H1 (cell line): ENCODE measurements at regions not wholly inside any gene's neighbourhood (a gene's known extent, or its start where the extent isn't known, plus 50 kb on each side); places are given as distances from the start of the nearest gene placed in this dataset.

Source experiments
- CTCF ChIA-PET: fragments of 300-600 bp; sonication (Branson Sonifier 250); formaldehyde crosslinking; loops from one replicate; lab custom pipeline; 2021; ENCODE audit not compliant: partially characterized antibody; lab: Charles Lee
- POLR2A ChIA-PET: fragments of 300-600 bp; sonication (Branson Sonifier 250); formaldehyde crosslinking; loops from one replicate; lab custom pipeline; 2021; ENCODE audit warnings: inconsistent platforms; ENCODE audit not compliant: partially characterized antibody; lab: Charles Lee
- DNase-seq, 2 experiments: peaks; one replicate each; pipeline versions ENCODE4 v3.0.0 to v3.0.0-alpha.2; 2010 to 2022; ENCODE audit warnings: low spot score in 2 of 2, low read depth in 1 of 2, mixed read lengths in 1 of 2
- FAIRE-seq: peaks from 2 replicates; lab custom pipeline; 2011; peaks lifted over from hg19 to GRCh38; lab: Jason Lieb, UNC
- H2AFZ ChIP-seq: 2 replicates; pipeline ENCODE4 v1.8.1; 2012; ENCODE audit warnings: low read length, inconsistent platforms
- H2AK5ac ChIP-seq: 2 replicates; pipeline ENCODE4 v1.6.1; 2013; ENCODE audit warnings: low read depth, low read length
- H2BK120ac ChIP-seq: replicated peaks from 2 replicates; pipeline ENCODE3; 2013; ENCODE audit warnings: low read depth, low read length, inconsistent platforms
- H2BK12ac ChIP-seq: 2 replicates; pipeline ENCODE4 v1.6.1; 2013; ENCODE audit warnings: low read depth, low read length
- H2BK15ac ChIP-seq: 2 replicates; pipeline ENCODE4 v1.6.1; 2013; ENCODE audit warnings: low read length
- H2BK20ac ChIP-seq: 2 replicates; pipeline ENCODE4 v1.6.1; 2013; ENCODE audit warnings: low read length
- H2BK5ac ChIP-seq: 2 replicates; pipeline ENCODE4 v1.6.1; 2013; ENCODE audit warnings: low read depth, low read length
- H3K14ac ChIP-seq: 2 replicates; pipeline ENCODE4 v1.6.1; 2013; ENCODE audit warnings: inconsistent platforms; ENCODE audit not compliant: insufficient read length
- H3K18ac ChIP-seq: 2 replicates; pipeline ENCODE4 v1.6.1; 2013; ENCODE audit warnings: low read length; ENCODE audit errors: extremely low read depth
- H3K23ac ChIP-seq: 2 replicates; pipeline ENCODE4 v1.6.1; 2013; ENCODE audit warnings: inconsistent platforms; ENCODE audit not compliant: insufficient read length
- H3K23me2 ChIP-seq: 2 replicates; pipeline ENCODE4 v1.6.1; 2013; ENCODE audit warnings: low read depth, low read length
- H3K27ac ChIP-seq: 2 replicates; pipeline ENCODE4 v1.6.1; 2011; ENCODE audit warnings: low read depth, low read length, inconsistent platforms
- H3K27me3 ChIP-seq, 4 experiments: replicated peaks in 1 of 4; 1 replicate in 1 of 4; 2 replicates in 3 of 4; pipeline versions ENCODE4 v1.6.1 to v1.8.1; 2011 to 2013; ENCODE audit warnings: low read length in 3 of 4, mild to moderate bottlenecking in 3 of 4, inconsistent platforms in 2 of 4, mixed read lengths in 2 of 4, moderate library complexity in 1 of 4; ENCODE audit not compliant: control insufficient read depth in 3 of 4, insufficient read depth in 3 of 4; ENCODE audit errors: extremely low read depth in 1 of 4
- H3K36me3 ChIP-seq, 4 experiments: 2 replicates each; pipeline versions ENCODE4 v1.6.1 to v1.8.1; 2011 to 2013; ENCODE audit warnings: mild to moderate bottlenecking in 4 of 4, low read length in 3 of 4, moderate library complexity in 2 of 4, control low read depth in 1 of 4, inconsistent platforms in 1 of 4; ENCODE audit not compliant: insufficient read depth in 4 of 4, control insufficient read depth in 2 of 4
- H3K4ac ChIP-seq: replicated peaks from 2 replicates; pipeline ENCODE3; 2013; ENCODE audit warnings: low read length, low read depth, mixed read lengths, inconsistent platforms; ENCODE audit not compliant: insufficient read length
- H3K4me1 ChIP-seq, 4 experiments: replicated peaks in 1 of 4; 1 replicate in 1 of 4; 2 replicates in 3 of 4; pipeline versions ENCODE4 v1.6.1 to v1.8.1; 2011 to 2013; ENCODE audit warnings: low read length in 3 of 4, inconsistent platforms in 2 of 4, mixed read lengths in 1 of 4; ENCODE audit not compliant: insufficient read depth in 4 of 4, control insufficient read depth in 3 of 4
- H3K4me2 ChIP-seq, 2 experiments: 2 replicates each; pipeline versions ENCODE4 v1.6.1 to v1.8.1; 2011 to 2013; ENCODE audit warnings: low read depth in 2 of 2, low read length in 2 of 2, control low read depth in 1 of 2, inconsistent platforms in 1 of 2, mild to moderate bottlenecking in 1 of 2; ENCODE audit not compliant: insufficient read depth in 1 of 2
- H3K4me3 ChIP-seq, 4 experiments: fragments of 200-600, 300-600 bp in 1 of 4; sonication (generic), shearing (Covaris generic), sonication (Bioruptor Twin) in 1 of 4; 2 replicates each; pipeline versions ENCODE4 v1.5.1 to v1.8.1; 2011 to 2016; ENCODE audit warnings: low read length in 4 of 4, low read depth in 3 of 4, control low read depth in 2 of 4, inconsistent platforms in 2 of 4, mild to moderate bottlenecking in 2 of 4, mixed read lengths in 1 of 4, moderate library complexity in 1 of 4; ENCODE audit not compliant: insufficient read depth in 2 of 4; ENCODE audit errors: extremely low read depth in 1 of 4
- H3K56ac ChIP-seq: replicated peaks from 2 replicates; pipeline ENCODE3; 2013; ENCODE audit warnings: low read depth, mild to moderate bottlenecking, mixed read lengths, low read length, inconsistent platforms; ENCODE audit not compliant: insufficient read length
- H3K79me1 ChIP-seq: 2 replicates; pipeline ENCODE4 v1.6.1; 2013; ENCODE audit warnings: low read depth, low read length, control low read depth
- H3K79me2 ChIP-seq, 2 experiments: 2 replicates each; pipeline versions ENCODE4 v1.6.1 to v1.8.1; 2012 to 2013; ENCODE audit warnings: low read length in 2 of 2, mild to moderate bottlenecking in 2 of 2, inconsistent platforms in 1 of 2; ENCODE audit not compliant: insufficient read depth in 2 of 2, control insufficient read depth in 1 of 2
- H3K9ac ChIP-seq, 4 experiments: replicated peaks in 1 of 4; 1 replicate in 1 of 4; 2 replicates in 3 of 4; pipeline versions ENCODE4 v1.6.1 to v1.8.1; 2011 to 2013; ENCODE audit warnings: low read depth in 3 of 4, low read length in 3 of 4, control low read depth in 2 of 4, mild to moderate bottlenecking in 2 of 4, moderate library complexity in 2 of 4, inconsistent platforms in 1 of 4; ENCODE audit errors: extremely low read depth in 1 of 4
- H3K9me3 ChIP-seq, 2 experiments: 2 replicates each; pipeline versions ENCODE4 v1.6.1 to v1.8.1; 2012 to 2013; ENCODE audit warnings: mild to moderate bottlenecking in 2 of 2, moderate library complexity in 2 of 2, control low read depth in 1 of 2, inconsistent platforms in 1 of 2, low read depth in 1 of 2, low read length in 1 of 2, mixed read lengths in 1 of 2; ENCODE audit not compliant: insufficient read depth in 2 of 2
- H4K20me1 ChIP-seq, 2 experiments: replicated peaks in 1 of 2; 2 replicates each; pipeline versions ENCODE3 to v1.8.1; 2011 to 2013; ENCODE audit warnings: inconsistent platforms in 2 of 2, low read length in 2 of 2, mild to moderate bottlenecking in 1 of 2; ENCODE audit not compliant: insufficient read depth in 2 of 2, control insufficient read depth in 1 of 2
- H4K5ac ChIP-seq: 2 replicates; pipeline ENCODE4 v1.6.1; 2013; ENCODE audit warnings: low read length, low read depth, mixed read lengths, inconsistent platforms; ENCODE audit not compliant: insufficient read length
- H4K8ac ChIP-seq: 2 replicates; pipeline ENCODE4 v1.8.0; 2013; ENCODE audit warnings: mild to moderate bottlenecking, moderate library complexity, low read length, inconsistent platforms; ENCODE audit not compliant: insufficient read depth; ENCODE audit errors: extremely low read depth
- H4K91ac ChIP-seq: replicated peaks from 2 replicates; pipeline ENCODE3; 2013; ENCODE audit warnings: low read length, mixed read lengths, inconsistent platforms; ENCODE audit not compliant: insufficient read length
- ATF3 ChIP-seq: IDR thresholded peaks from 2 replicates; pipeline ENCODE4 v1.6.1; 2011; ENCODE audit warnings: low read depth, mild to moderate bottlenecking, low read length; ENCODE audit not compliant: insufficient read depth
- BRCA1 ChIP-seq: IDR thresholded peaks from 2 replicates; pipeline ENCODE4 v1.6.1; 2012; ENCODE audit warnings: low read depth, low read length, improper control_type of control experiment
- CBX5 ChIP-seq: fragments of 300-800, 300-1000 bp; sonication (generic); IDR thresholded peaks from 2 replicates; pipeline ENCODE4 v1.7.1; 2016; ENCODE audit warnings: antibody characterized with exemption, low read length, low read depth
- CEBPB ChIP-seq: IDR thresholded peaks from 2 replicates; pipeline ENCODE4 v1.6.1; 2012; ENCODE audit warnings: low read depth, low read length
- CREB1 ChIP-seq: IDR thresholded peaks from 2 replicates; pipeline ENCODE4 v1.6.1; 2012; ENCODE audit warnings: inconsistent platforms
- EP300 ChIP-seq, 2 experiments: IDR thresholded peaks; 1 replicate in 1 of 2; 2 replicates in 1 of 2; pipeline ENCODE4 v1.6.1; 2011 to 2012; ENCODE audit warnings: low read depth in 2 of 2, low read length in 2 of 2, mild to moderate bottlenecking in 2 of 2, borderline replicate concordance in 1 of 2, inconsistent platforms in 1 of 2, moderate library complexity in 1 of 2
- FOSL1 ChIP-seq: IDR thresholded peaks from 2 replicates; pipeline ENCODE4 v1.6.1; 2011; ENCODE audit warnings: mild to moderate bottlenecking, low read depth, low read length, moderate library complexity; ENCODE audit not compliant: insufficient read depth
- HDAC2 ChIP-seq, 2 experiments: fragments of 300-600 bp in 1 of 2; sonication (generic) in 1 of 2; IDR thresholded peaks; 2 replicates each; pipeline ENCODE4 v1.6.1; 2011 to 2012; ENCODE audit warnings: low read depth in 2 of 2, low read length in 2 of 2, mild to moderate bottlenecking in 2 of 2, moderate library complexity in 2 of 2, borderline replicate concordance in 1 of 2, inconsistent platforms in 1 of 2
- KDM1A ChIP-seq: fragments of 200-600, 300-600 bp; sonication (generic); IDR thresholded peaks from 2 replicates; pipeline ENCODE4 v1.7.1; 2016; ENCODE audit warnings: mild to moderate bottlenecking, low read length, borderline replicate concordance
- KDM5A ChIP-seq: fragments of 200-600 bp; IDR thresholded peaks from 2 replicates; pipeline ENCODE4 v1.7.1; 2012; ENCODE audit warnings: mild to moderate bottlenecking, low read length, inconsistent platforms, mixed read lengths
- NANOG ChIP-seq: IDR thresholded peaks from 2 replicates; pipeline ENCODE4 v1.6.1; 2011; ENCODE audit warnings: low read length, low read depth, mild to moderate bottlenecking, inconsistent platforms; ENCODE audit not compliant: insufficient read depth, poor library complexity, severe bottlenecking
- NRF1 ChIP-seq: IDR thresholded peaks from 2 replicates; pipeline ENCODE4 v1.6.1; 2011; ENCODE audit warnings: mild to moderate bottlenecking, low read depth, low read length, improper control_type of control experiment
- RBBP5 ChIP-seq: IDR thresholded peaks from 2 replicates; pipeline ENCODE4 v1.7.1; 2012; ENCODE audit warnings: low read depth, mild to moderate bottlenecking, inconsistent platforms, low read length, moderate library complexity, borderline replicate concordance
- TBP ChIP-seq: IDR thresholded peaks from 2 replicates; pipeline ENCODE4 v1.6.1; 2011; ENCODE audit warnings: low read depth, low read length, improper control_type of control experiment
- whole genome bisulfite sequencing, 2 experiments: shearing (Covaris generic) in 1 of 2; methylation state at CpG; one replicate each; pipeline versions ENCODE4 v1.1.6 to v1.1.7; 2013 to 2015; ENCODE audit warnings: low lambda C conversion rate in 2 of 2, mixed read lengths in 2 of 2, inconsistent platforms in 1 of 2, low coverage in 1 of 2, missing lambda C conversion rate in 1 of 2; ENCODE audit not compliant: insufficient replicate concordance in 2 of 2, insufficient coverage in 1 of 2, insufficient read length in 1 of 2; ENCODE audit errors: extremely low coverage in 1 of 2, missing lambda C conversion rate in 1 of 2; 5-methylcytosine and 5-hydroxymethylcytosine counted together

GRCh38 chr1:195434566-195435203 lies 1173.6 kb downstream of the KCNT2 start:
- H2AFZ ChIP-seq, result no peak overlapping the region
- H3K4me3 ChIP-seq, result no peak overlapping the region
- no peak overlapping the region for H3K4ac ChIP-seq
- no peak overlapping the region for H2AK5ac ChIP-seq
- FAIRE-seq (no peak), DNase-seq (no peak)
- no peak overlapping the region for H3K27ac ChIP-seq
- no peak overlapping the region for H2BK120ac ChIP-seq
- H3K9ac ChIP-seq, result no peak overlapping the region
- CTCF ChIA-PET, result no interaction called here
- H4K8ac ChIP-seq, result no peak overlapping the region
- no peaks in the 10 kb centered on the region for H3K23me2 ChIP-seq
- no peaks in the 10 kb centered on the region for H4K20me1 ChIP-seq
- no peak overlapping the region for H2BK20ac ChIP-seq
- H3K23ac ChIP-seq, result no peak overlapping the region
- no peaks in the 10 kb centered on the region for H3K4me1 ChIP-seq
- H4K5ac ChIP-seq, result no peak overlapping the region
- H3K18ac ChIP-seq, result no peak overlapping the region
- WGBS, 2 experiments, result 95% methylated on average over 4 of the region's 4 CpGs; no CpG with 5 or more reads in 1 of the 2 experiments
- no peaks in the 10 kb centered on the region for H3K79me1 ChIP-seq
- H3K79me2 ChIP-seq, result no peaks in the 10 kb centered on the region
- H2BK15ac ChIP-seq, result no peak overlapping the region
- H4K91ac ChIP-seq, result no peak overlapping the region
- H3K9me3 ChIP-seq, result no peaks in the 10 kb centered on the region
- no peak overlapping the region for H2BK5ac ChIP-seq
- POLR2A ChIA-PET, result no interaction called here
- H3K14ac ChIP-seq, result no peak overlapping the region
- H2BK12ac ChIP-seq, result no peak overlapping the region
- H3K56ac ChIP-seq, result no peak overlapping the region
- no peak overlapping the region for H3K4me2 ChIP-seq
- H3K36me3 ChIP-seq, result no peaks in the 10 kb centered on the region
- H3K27me3 ChIP-seq, result no peaks in the 10 kb centered on the region
- no peak for TF ChIP-seq TBP
- no peak for TF ChIP-seq NRF1
- no peak for TF ChIP-seq ATF3
- TF ChIP-seq KDM5A, result no peak
- no peak for TF ChIP-seq EP300 (IDR thresholded peaks at IDR 0.05; ENCODE audit: borderline replicate concordance in 1 of 2, low read depth in 2 of 2, low read length in 2 of 2)
- TF ChIP-seq HDAC2 (IDR thresholded peaks at IDR 0.05; ENCODE audit: borderline replicate concordance in 1 of 2, low read depth in 2 of 2, low read length in 2 of 2), result no peak
- no peak for TF ChIP-seq FOSL1
- TF ChIP-seq CEBPB, result no peak
- no peak for TF ChIP-seq NANOG
- no peak for TF ChIP-seq CREB1
- no peak for TF ChIP-seq BRCA1
- no peak for TF ChIP-seq RBBP5
- TF ChIP-seq KDM1A, result no peak
- TF ChIP-seq CBX5, result no peak
